Suprapubic skin (tissue), 4 donors: ENCODE measurements at regions not wholly inside any gene's neighbourhood (a gene's known extent, or its start where the extent isn't known, plus 50 kb on each side); places are given as distances from the start of the nearest gene placed in this dataset.

Experiments used
- CTCF ChIP-seq, 2 donors: fragments of 200-600 bp in 1 of 2; fragments of 450-650 bp in 1 of 2; sonication (generic) in 1 of 2; IDR thresholded peaks; one replicate each; pipeline ENCODE4 v1.5.1; 2016 to 2019; ENCODE audit warnings: antibody characterized with exemption in 2 of 2, mild to moderate bottlenecking in 1 of 2, moderate library complexity in 1 of 2
- EP300 ChIP-seq: sonication (generic); formaldehyde crosslinking; IDR thresholded peaks from one replicate; pipeline ENCODE4 v1.6.1; 2017; ENCODE audit warnings: antibody characterized with exemption
- POLR2A ChIP-seq, 2 donors: fragments of 450-650 bp; IDR thresholded peaks; one replicate each; pipeline ENCODE4 v1.6.1; 2017; ENCODE audit warnings: antibody characterized with exemption in 2 of 2, mild to moderate bottlenecking in 2 of 2, moderate library complexity in 2 of 2
- POLR2AphosphoS5 ChIP-seq, 3 donors: sonication (generic); formaldehyde crosslinking; IDR thresholded peaks; one replicate each; pipeline ENCODE4 v1.6.1; 2017; ENCODE audit warnings: antibody characterized with exemption in 3 of 3

- TF ChIP-seq POLR2A (IDR thresholded peaks at IDR 0.05) (no peak), CTCF (IDR thresholded peaks at IDR 0.05) (no peak), POLR2AphosphoS5 (IDR thresholded peaks at IDR 0.05) (no peak), EP300 (no peak)
Measured at GRCh38 chr7:51644216-51644615, 327.6 kb upstream of the COBL start.
